ENCODE measurements at regions not wholly inside any gene's neighbourhood (a gene's known extent, or its start where the extent isn't known, plus 50 kb on each side); places are given as distances from the start of the nearest gene placed in this dataset.

- H3K4me3 ChIP-seq (replicated peaks; ENCODE audit: low read depth, low read length) = no peak overlapping the region
- no peak for DNase-seq (ENCODE audit: extremely low read depth, low read depth)
- no peak for TF ChIP-seq CTCF (IDR thresholded peaks at IDR 0.05; ENCODE audit: low read depth, low read length, missing control alignments)
Observed at GRCh38 chr3:105006164-105006563, 360.5 kb upstream of the ALCAM start.

GRCh38 chr3:105013657-105014056 lies 353.1 kb upstream of the ALCAM start:
- H3K4me3 ChIP-seq (replicated peaks; ENCODE audit: low read depth, low read length) = no peak overlapping the region
- TF ChIP-seq CTCF (IDR thresholded peaks at IDR 0.05; ENCODE audit: low read depth, low read length, missing control alignments) = no peak
- no peak for DNase-seq (ENCODE audit: extremely low read depth, low read depth)

- H3K4me3 ChIP-seq (replicated peaks; ENCODE audit: low read depth, low read length) = no peak overlapping the region
- DNase-seq (ENCODE audit: extremely low read depth, low read depth) = no peak
- TF ChIP-seq CTCF (IDR thresholded peaks at IDR 0.05; ENCODE audit: low read depth, low read length, missing control alignments) = no peak
Observed at GRCh38 chr3:105014631-105015030, 352.1 kb upstream of the ALCAM start.

- no peak for DNase-seq (ENCODE audit: extremely low read depth, low read depth)
- no peak for TF ChIP-seq CTCF (IDR thresholded peaks at IDR 0.05; ENCODE audit: low read depth, low read length, missing control alignments)
- no peak overlapping the region for H3K4me3 ChIP-seq (replicated peaks; ENCODE audit: low read depth, low read length)
Observed at GRCh38 chr3:105022813-105023212, 343.9 kb upstream of the ALCAM start.

- H3K4me3 ChIP-seq (replicated peaks; ENCODE audit: low read depth, low read length) = no peak overlapping the region
- TF ChIP-seq CTCF (IDR thresholded peaks at IDR 0.05; ENCODE audit: low read depth, low read length, missing control alignments) = no peak
- DNase-seq (ENCODE audit: extremely low read depth, low read depth) = no peak
Observed at GRCh38 chr3:105030211-105030610, 336.5 kb upstream of the ALCAM start.

GRCh38 chr3:105032541-105032940 lies 334.2 kb upstream of the ALCAM start:
- H3K4me3 ChIP-seq (replicated peaks; ENCODE audit: low read depth, low read length) = no peak overlapping the region
- TF ChIP-seq CTCF (IDR thresholded peaks at IDR 0.05; ENCODE audit: low read depth, low read length, missing control alignments) = no peak
- DNase-seq (ENCODE audit: extremely low read depth, low read depth) = no peak

GRCh38 chr3:105033081-105033480 lies 333.6 kb upstream of the ALCAM start:
- DNase-seq (ENCODE audit: extremely low read depth, low read depth) = no peak
- TF ChIP-seq CTCF (IDR thresholded peaks at IDR 0.05; ENCODE audit: low read depth, low read length, missing control alignments) = no peak
- no peak overlapping the region for H3K4me3 ChIP-seq (replicated peaks; ENCODE audit: low read depth, low read length)

Data from HFF-Myc (cell line).